Activated CD4-positive, alpha-beta T cell treated with anti-CD3 and anti-CD28 coated beads, Interleukin-2, Interleukin-6, amounts not matched to agents 100 ng/mL and 50 ng/mL, durations not matched to agents 16 hours and 8 hours (primary cell): ENCODE measurements at regions not wholly inside any gene's neighbourhood (a gene's known extent, or its start where the extent isn't known, plus 50 kb on each side); places are given as distances from the start of the nearest gene placed in this dataset.
"Not testable (repeated sequence)": the region's sequence is repeated elsewhere in the genome, so short reads cannot be mapped to it uniquely, and the experiment has no call there.

Source experiments
- DNase-seq: peaks from one replicate; pipeline ENCODE4 v3.0.0-alpha.2; 2020

DNA sequence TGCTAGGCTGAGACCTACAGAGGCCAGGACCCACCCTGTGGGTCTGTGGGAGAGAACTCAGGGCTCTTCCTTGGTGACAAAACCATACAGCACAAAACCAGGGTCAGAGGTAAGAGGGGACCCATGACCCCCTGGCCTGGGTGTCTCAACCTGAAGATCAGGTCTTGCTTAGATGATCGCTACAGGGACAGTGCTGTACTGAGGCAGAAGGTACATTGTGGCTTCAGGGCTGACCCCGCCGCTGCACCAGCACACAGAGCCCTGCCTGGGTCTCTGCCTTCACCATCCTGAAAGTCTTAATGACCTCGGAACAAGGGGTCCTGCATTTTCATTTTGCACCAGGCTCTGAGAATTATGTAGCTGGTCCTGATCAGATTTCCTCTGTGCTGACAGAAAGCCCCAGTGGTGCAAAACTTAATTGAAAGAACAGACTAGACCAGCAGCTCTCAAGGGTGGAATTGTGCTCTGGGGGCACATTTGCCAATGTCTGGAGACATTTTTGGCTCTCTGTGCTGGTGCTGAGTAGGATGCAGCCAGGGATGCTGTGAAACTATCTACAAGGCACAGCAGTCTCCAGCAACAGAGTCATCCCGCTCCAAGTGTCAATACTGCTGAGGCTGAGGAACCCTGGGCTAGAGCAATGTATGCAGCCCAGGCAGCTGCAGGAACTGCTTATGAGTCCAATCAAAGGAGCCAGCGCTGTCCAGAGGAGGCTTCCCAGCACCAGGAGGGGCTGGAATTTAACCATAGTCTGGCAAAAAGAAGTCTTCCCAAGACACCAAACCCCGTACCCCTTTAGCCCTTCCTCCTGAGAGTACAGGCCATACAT lies 254.9 kb downstream of the ERMARD start:
- DNase-seq, result no peak

DNA sequence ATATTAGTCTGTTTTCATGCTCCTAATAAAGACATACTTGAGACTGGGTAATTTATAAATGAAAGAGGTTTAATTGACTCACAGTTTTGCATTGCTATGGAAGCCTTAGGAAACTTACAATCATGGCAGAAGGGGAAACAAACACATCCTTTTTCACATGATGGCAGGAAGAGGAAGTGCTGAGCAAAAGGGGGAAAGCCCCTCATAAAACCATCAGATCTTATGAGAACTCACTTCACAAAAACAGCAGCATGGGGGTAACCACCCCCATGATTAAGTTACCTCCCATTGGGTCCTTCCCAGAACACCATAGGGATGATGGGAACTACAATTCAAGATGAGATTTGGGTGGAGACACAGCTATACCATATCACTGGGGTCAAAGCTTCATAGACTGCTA lies 254.2 kb downstream of the ERMARD start:
- no peak for DNase-seq

DNA sequence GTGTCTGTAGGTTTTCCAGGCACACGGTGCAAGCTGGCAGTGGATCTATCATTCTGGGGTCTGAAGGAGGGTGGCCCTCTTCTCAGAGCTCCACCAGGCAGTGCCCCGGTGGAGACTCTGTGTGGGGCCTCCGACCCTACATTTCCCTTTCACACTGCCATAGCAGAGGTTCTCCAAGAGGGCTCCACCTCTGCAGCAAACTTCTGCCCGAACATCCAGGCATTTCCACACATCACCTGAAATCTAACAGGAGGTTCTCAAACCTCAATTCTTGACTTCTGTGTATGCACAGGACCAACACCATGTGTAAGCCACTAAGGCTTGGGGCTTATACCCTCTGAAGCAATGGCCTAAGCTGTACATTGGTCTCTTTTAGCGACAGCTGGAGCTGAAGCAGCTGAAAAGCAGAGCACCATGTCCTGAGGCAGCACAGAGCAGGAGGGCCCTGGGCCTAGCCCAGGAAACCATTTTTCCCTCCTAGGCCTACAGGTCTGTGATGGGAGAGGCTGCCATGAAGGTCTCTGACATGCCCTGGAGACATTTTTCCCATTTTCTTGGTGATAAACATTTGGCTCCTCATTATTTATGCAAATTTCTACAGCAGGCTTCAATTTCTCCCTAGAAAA lies 253.3 kb downstream of the ERMARD start:
- no peak for DNase-seq

DNA sequence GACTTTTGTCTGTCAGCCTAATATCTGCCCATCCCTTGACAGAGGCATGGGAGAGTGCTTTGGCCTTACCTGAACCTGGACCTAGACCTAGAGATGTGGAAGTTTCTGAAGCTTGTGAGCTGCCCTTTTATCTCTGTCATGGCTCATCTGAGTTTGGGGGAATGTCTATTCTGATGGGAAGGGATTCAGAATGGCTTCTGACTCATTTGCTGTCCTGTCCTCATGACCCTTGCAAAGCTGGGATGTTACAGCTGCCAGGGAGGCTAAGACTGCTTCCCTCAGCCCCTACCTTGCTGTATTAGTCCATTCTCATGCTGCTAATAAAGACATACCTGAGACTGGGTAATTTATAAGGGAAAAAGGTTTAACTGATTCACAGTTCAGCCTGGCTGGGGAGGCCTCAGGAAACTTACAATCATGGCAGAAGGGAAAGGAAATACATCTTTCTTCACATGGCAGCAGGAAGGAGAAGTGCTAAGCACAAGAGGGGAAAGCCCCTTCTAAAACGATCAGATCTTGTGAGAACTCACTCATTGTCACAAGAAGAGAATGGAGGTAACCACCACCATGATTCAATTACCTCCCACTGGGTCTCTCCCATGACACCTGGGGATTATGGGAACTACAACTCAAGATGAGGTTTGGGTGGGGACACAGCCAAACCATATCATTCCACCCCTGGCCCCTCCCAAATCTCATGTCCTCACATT lies 252.2 kb downstream of the ERMARD start:
- no peak for DNase-seq

DNA sequence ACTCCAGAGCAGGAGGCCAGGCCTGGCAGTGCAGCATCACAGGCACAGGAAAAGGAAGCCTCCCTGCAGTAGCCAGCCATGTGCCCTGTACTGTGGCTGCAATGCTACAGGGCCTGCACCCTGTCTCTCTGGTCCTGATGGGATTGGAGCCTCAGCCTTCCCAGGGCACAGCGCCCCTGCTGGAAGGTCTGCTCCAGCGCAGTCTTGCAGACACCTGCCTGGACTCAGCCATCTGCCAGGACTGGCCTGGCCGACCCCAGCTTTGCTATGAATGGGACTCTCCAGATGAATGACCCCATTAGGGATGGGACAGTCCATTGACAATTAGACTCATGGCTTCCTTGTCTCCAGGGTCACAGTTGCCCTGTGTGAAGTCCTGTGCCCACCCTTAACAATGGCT lies 251.6 kb downstream of the ERMARD start:
- DNase-seq, result no peak

DNA sequence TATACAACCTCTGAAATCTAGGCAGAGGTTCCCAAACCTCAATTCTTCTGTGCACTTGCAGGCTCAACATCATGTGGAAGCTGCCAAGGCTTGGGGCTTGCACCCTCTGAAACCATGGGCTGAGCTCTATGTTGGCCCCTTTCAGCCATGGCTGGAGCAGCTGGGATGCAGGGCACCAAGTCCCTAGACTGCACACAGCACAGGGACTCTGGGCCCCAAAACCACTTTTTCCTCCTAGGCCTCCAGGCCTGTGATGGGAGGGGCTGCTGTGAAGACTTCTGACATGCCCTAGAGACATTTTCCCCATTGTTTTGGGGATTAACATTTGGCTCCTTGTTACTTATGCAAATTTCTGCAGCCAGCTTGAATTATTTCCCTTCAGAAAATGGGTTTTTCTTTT lies 250.4 kb downstream of the ERMARD start:
- not testable (repeated sequence) for DNase-seq

DNA sequence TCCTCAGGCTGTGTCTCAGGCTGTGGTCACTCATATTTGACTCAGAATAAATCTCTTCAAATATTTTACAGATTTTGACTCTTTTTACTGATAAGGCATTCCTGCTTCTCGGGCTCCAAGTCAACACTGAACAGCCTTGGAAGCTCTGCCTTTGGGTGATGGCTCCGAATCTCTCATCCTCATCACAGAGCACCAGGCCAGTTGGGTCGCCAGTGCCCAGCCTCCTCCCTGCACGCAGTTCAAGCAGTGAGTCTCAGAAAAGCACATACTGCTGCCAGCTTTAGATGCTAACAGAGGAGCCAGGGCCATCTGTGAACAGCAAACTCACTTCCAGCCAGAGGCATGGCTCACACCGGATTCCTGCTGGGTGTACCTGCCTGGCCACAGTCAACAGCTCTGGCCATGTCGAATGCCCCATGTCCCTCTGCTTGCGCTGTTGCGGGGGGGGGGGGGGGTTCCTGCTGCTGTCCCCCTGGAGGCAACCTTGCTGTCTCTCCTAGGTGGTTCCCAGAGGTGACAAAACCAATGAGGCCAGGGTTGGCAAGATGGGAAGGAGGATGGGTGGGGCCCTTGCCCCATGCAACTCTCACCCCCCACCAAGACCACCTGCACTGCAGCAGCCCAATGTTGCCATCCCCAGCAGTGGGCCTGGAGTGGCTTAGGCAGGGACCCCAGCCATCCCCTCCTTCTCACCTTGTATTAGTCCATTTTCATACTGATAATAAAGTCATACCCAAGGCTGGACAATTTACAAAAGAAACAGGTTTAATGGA lies 248.8 kb downstream of the ERMARD start:
- no peak for DNase-seq

DNA sequence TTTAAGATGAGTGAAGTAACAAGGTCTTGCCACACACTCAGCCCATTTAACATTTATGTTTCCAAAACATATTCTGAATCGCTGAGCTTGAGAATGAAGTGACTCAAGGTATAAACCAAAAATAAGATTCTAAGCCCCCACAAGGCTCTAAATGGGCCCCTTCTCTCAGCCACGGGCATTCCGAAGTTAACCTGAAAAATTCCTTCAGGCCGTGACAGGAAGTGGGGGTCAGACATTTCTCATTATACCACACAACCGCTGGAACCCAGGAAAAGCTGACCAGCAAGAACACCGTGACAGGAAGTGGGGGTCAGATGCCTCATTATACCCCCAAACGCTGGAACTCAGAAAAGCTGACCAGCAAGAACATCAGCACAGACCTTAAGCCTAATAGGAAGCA lies 247.9 kb downstream of the ERMARD start:
- no peak for DNase-seq

DNA sequence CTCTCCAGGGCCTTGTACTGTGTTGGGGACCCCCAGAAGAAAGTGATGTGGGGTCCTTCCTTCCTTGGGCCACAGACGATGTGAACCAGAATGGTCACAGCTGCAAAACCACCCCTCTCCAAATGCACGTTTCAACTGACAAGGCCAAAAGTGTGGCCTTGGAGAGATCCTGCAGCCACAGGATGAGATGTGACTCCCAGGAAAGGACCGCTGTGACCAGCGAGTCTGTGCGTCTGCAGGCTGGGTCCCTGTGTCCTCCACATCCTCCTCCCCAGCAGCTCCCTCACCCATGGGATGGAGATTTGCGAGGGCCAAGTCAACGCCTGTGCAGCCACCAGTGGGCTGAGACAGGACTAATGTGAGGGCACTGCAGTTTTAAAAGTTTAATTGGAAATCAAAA lies 247.0 kb downstream of the ERMARD start:
- no peak for DNase-seq

DNA sequence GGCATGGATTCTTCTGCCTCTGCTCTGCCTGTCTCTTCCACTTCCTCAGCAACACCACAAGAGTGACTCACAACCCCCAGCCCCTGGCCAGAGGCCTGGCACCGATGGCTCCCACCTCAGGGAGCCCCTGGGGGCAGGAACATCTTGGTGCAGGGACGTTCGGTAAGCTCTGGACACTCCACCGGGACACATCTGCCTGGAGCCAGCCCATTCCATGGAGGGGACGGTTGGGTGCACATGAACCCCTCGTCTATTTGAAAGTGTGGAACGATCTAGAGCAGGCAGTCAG lies 246.5 kb downstream of the ERMARD start:
- DNase-seq, result no peak

DNA sequence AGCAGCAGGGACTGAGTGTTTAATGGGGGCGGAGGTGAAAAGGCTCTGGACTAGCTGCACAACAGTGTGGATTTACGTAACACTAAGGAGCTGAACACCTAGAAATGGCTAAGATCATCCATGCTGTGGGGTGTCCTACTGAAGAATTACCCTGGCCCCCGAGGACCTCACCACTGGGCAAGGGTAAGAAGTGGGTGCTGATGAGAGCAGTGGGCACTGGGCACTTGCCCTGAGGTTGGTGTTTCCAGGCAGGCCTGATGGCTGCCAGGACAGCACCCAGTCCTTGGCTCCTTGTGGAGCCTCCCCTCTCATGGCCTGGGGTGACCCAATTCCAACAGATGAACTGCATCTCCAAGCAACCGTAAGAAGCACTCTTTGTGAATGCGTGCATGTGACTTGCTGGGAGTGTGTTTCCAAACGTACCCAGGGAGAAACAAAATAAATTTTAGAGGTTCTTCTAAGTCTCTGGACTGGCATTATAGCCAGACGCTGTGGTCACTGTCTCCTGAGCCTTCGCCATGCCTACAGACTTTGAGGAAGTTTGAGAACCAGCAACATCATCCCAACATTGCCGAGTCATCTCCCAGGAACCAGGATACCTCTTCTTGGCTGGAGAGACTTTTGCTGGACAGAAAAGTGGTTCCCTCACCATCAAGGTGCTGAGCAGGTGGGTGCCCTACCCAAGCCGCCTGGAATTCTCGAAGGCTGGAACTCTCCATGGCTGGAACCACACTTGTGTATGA lies 245.9 kb downstream of the ERMARD start:
- no peak for DNase-seq

DNA sequence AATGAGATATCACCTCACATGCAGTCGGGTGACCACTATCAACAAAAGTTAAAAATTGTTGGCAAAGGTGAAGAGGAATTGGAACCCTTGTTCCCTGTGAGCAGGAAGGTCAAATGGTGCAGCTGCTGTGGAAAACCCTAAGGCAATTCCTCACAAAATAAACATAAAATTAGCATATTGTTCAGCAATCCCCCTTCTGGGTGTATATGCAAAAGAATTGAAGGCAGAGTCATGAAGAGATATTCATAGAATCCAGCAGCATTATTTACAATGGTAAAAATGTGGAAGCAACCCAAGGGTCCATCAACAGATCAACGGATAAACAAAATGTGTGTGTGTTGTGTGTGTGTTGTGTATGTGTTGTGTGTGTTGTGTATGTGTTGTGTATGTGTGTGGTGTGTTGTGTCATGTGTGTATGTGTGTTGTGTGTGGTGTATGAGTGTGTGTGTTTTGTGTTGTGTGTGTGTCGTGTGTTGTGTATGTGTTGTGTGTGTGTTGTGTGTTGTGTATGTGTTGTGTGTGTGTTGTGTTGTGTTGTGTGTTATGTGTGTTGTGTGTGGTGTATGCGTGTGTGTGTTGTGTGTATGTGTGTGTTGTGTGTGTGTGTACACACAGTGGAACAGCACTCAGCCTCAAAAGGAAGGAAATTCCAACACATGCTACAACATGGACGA lies 245.1 kb downstream of the ERMARD start:
- no peak for DNase-seq

DNA sequence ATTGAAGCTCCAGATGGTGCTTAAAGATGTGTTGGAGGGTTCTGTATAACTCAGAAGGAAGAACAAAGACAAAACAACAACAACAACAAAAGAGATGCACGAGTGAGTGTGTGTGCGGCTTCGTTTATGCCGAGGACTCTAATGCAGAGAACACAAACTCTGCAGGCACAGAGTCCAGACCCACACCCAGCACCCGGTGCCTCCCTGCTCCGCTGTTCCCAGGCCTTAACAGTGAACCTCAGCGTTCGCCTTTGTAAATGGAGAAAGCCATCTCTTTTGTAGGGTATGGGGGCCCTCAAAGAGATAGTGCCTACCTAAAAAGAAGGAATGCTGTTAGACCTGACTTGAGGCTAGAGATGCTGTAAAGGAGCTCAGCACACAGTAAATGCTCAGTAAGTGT lies 243.3 kb downstream of the ERMARD start:
- no peak for DNase-seq

DNA sequence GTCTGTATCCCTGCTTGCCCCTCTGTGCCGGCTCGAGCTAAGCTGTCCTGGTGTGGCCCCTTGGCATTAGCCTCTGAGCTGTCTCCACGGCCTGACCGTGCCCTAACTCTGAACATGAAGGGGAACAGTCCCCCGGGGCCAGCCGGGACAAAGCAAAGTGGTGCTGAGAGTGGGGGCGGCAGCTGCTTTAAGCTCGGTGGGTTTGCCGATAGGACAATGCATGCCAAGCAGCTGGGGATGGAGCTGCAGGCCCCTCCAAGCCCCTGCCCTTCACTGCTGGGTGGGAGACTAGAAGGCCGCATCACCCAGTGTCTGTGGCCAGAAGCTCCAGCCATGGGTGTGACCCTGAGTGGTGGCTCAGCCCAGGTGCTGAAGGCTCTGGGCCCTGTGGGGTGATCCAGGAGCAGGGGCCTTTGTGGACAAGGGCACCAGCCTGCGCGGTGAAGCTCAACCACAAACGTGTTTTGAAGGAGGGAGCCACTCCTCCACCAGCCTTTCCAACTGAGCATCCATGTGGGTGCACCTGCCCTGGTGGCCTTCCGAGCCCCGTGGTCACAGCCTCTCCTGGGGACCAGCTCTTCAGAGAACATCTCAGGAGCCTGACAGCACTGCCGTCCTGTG lies 242.5 kb downstream of the ERMARD start:
- DNase-seq, result no peak

DNA sequence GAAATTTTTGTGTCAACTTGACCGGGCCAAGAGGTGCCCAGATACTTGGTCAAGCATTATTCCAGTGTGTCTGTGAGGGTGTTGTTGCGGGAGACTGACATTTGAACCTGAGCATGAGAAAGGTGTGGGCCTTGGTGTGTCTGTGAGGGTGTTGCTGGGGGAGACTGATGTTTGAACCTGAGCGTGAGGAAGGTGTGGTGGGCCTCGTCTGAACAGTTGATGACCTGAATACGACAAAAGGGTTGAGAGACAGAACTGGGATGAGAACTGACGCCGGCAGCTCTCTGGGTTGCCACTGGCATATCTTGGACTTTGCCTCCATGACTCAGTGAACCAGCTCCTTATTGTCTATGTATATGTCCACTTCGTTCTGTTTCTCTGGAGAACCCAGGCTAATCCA lies 240.5 kb downstream of the ERMARD start:
- no peak for DNase-seq

DNA sequence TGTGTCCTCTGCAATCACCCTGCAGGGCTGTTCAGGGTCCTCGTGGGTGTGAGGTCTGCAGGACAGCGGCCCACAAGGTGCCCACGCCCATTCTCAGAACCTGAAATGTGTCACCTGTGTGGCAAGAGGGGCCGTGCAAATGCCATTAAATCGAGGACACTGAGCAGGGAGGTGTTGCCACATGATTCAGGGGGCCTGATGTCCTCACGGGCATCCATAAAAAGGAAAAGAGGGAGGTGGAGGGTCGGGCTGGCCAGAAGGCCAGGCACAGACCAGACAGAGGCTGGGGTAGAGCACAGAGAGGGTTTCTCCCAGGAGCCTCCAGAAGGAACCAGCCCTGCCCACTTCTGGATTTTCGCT lies 239.6 kb downstream of the ERMARD start:
- no peak for DNase-seq

DNA sequence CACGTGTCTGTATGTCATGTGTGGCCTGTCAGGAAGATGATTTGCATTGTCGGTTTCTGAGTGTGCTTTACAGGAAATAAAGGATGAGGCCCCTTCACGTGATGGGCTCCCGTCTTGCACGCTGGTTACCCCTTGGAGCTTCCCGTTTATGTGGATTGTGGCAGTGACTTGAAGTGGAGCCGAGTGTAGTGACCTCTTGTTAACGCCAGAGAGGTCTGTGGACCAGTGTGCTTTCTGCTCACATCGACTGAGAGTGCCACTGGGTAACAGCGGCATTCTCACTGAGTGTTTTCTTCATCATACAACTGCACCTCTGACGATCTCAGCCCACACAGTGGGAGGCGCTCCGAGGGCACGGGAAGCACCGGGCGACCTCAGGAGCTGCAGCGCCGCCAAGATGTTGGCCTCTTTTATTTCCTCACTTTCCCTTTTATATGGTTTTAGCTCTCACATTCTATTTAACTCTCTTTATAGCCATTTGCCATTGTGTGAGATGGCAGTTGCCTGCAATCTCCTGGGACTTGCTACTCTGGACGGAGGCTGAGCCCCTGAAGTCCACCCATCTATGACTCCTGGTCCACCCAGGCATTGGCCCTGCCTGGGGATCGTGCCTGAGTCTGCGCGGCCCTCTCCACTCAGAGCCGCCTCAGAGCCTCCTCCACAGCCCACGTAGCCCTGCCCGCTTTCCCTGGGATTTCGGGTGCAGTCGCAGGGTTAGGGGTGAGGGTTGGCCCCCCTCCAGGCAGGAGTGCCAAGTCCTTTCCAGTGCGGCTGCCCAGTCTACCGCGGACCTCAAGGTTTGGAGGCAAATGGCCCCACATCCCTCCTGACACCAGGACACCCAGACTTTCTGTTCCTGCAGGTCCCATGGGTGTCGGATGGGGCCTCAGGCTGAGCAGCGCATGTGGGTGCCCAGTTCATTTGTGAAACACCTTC lies 238.9 kb downstream of the ERMARD start:
- peak; percentile 62 for DNase-seq

DNA sequence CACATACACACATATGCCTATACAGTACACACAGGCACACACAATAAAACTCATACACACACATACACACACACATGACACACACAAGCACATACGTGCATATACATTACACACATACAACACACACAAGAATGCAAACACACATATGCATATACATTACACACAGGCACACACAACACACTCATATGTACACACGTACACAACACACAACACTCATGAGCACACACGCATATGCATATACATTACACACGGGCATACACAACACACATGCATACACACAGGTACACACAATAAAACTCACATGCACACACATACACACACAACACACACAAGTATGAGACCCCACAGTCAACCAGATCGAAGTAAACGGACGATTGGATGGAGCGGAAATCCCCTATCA lies 238.2 kb downstream of the ERMARD start:
- no peak for DNase-seq

DNA sequence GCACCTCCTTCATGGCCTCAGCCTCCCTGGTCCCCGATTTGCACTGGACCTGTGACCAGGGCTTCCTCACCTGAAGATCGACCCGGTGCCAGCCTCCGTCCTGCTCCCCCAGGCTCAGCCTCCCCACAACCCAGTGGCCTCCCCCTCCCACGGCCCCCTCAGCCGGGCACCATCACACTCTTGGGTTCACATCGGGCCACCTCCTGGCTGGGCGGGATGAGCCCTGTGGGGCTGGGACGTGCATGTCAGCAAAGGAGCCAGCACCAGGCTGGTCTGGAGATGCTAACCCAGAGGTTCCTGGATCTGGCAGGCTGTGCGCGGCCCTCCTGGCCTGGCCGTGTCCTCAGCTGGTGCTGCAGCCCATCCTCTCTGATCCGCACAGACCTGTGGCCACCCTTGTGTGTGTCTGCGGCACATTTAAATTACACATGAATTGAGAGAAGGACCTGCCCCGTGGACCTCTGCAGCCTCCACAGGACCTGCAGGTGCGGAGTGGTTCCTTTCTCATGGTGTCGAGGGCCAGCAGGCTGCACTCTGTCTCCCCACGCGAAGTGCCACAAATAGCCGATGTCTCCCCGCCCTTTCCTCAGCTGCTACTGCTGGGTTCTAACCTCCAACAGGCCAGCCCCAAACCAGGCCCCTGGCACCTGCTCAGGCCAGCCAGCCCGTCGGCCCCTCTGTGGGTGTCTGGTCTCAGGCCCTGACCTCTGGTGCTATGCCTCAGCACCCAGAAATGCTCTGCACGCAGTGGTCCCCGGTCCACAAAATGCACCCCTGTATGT lies 237.5 kb downstream of the ERMARD start:
- DNase-seq, result no peak
